ENCODE measurements at regions not wholly inside any gene's neighbourhood (a gene's known extent, or its start where the extent isn't known, plus 50 kb on each side); places are given as distances from the start of the nearest gene placed in this dataset.
"Not testable (repeated sequence)": the region's sequence is repeated elsewhere in the genome, so short reads cannot be mapped to it uniquely, and the experiment has no call there.

- Mint-ChIP-seq H3K4me1 (no peaks in the 10 kb centered on the region), H3K4me3 (no peak overlapping the region), H3K9me3 (no peaks in the 10 kb centered on the region), H3K27me3 (no peaks in the 10 kb centered on the region), H3K27ac (no peak overlapping the region), H3K36me3 (no peaks in the 10 kb centered on the region)
- no peak for DNase-seq
Measured at GRCh38 chr14:48319823-48320222, 644.4 kb upstream of the MDGA2 start.

GRCh38 chr14:48304729-48305128 lies 629.3 kb upstream of the MDGA2 start:
- Mint-ChIP-seq H3K4me3 (no peak overlapping the region), H3K27me3 (no peaks in the 10 kb centered on the region), H3K27ac (no peak overlapping the region), H3K4me1 (no peaks in the 10 kb centered on the region), H3K36me3 (no peaks in the 10 kb centered on the region), H3K9me3 (peaks cover 2% of the 10 kb centered on the region)
- DNase-seq: no peak

GRCh38 chr14:48289701-48290100 lies 614.3 kb upstream of the MDGA2 start:
- H3K27me3 Mint-ChIP-seq: no peaks in the 10 kb centered on the region
- no peak overlapping the region for H3K27ac Mint-ChIP-seq
- no peaks in the 10 kb centered on the region for H3K36me3 Mint-ChIP-seq
- DNase-seq: no peak
- H3K4me3 Mint-ChIP-seq: no peak overlapping the region
- H3K9me3 Mint-ChIP-seq: no peaks in the 10 kb centered on the region
- H3K4me1 Mint-ChIP-seq: no peaks in the 10 kb centered on the region

GRCh38 chr14:48285217-48285616 lies 609.8 kb upstream of the MDGA2 start:
- H3K36me3 Mint-ChIP-seq, H3K4me3 Mint-ChIP-seq, H3K4me1 Mint-ChIP-seq, H3K9me3 Mint-ChIP-seq, H3K27me3 Mint-ChIP-seq, H3K27ac Mint-ChIP-seq, DNase-seq: not testable (repeated sequence)

GRCh38 chr14:48275301-48275700 lies 599.9 kb upstream of the MDGA2 start:
- no peak for DNase-seq
- Mint-ChIP-seq H3K27me3 (no peaks in the 10 kb centered on the region), H3K4me3 (no peak overlapping the region), H3K36me3 (no peaks in the 10 kb centered on the region), H3K9me3 (peaks cover 9% of the 10 kb centered on the region), H3K27ac (no peak overlapping the region), H3K4me1 (no peaks in the 10 kb centered on the region)

GRCh38 chr14:48274826-48275225 lies 599.4 kb upstream of the MDGA2 start:
- Mint-ChIP-seq H3K9me3 (peaks cover 7% of the 10 kb centered on the region), H3K27me3 (no peaks in the 10 kb centered on the region), H3K27ac (no peak overlapping the region), H3K4me1 (no peaks in the 10 kb centered on the region), H3K36me3 (no peaks in the 10 kb centered on the region), H3K4me3 (no peak overlapping the region)
- no peak for DNase-seq

- DNase-seq, H3K36me3 Mint-ChIP-seq, H3K4me1 Mint-ChIP-seq, H3K27ac Mint-ChIP-seq, H3K27me3 Mint-ChIP-seq, H3K9me3 Mint-ChIP-seq, H3K4me3 Mint-ChIP-seq: not testable (repeated sequence)
Measured at GRCh38 chr14:48267926-48268325, 592.5 kb upstream of the MDGA2 start.

GRCh38 chr14:48266201-48266600 lies 590.8 kb upstream of the MDGA2 start:
- not testable (repeated sequence) for DNase-seq, H3K27me3 Mint-ChIP-seq, H3K4me1 Mint-ChIP-seq, H3K36me3 Mint-ChIP-seq, H3K9me3 Mint-ChIP-seq, H3K27ac Mint-ChIP-seq, H3K4me3 Mint-ChIP-seq

- H3K27me3 Mint-ChIP-seq: no peaks in the 10 kb centered on the region
- no peak overlapping the region for H3K27ac Mint-ChIP-seq
- H3K4me1 Mint-ChIP-seq: no peaks in the 10 kb centered on the region
- DNase-seq: no peak
- no peaks in the 10 kb centered on the region for H3K9me3 Mint-ChIP-seq
- H3K36me3 Mint-ChIP-seq: no peaks in the 10 kb centered on the region
- H3K4me3 Mint-ChIP-seq: no peak overlapping the region
Measured at GRCh38 chr14:48261436-48261835, 586.0 kb upstream of the MDGA2 start.

- not testable (repeated sequence) for H3K9me3 Mint-ChIP-seq, H3K27ac Mint-ChIP-seq, H3K36me3 Mint-ChIP-seq, DNase-seq, H3K27me3 Mint-ChIP-seq, H3K4me3 Mint-ChIP-seq, H3K4me1 Mint-ChIP-seq
Measured at GRCh38 chr14:48260394-48261295, 585.2 kb upstream of the MDGA2 start.

- H3K9me3 Mint-ChIP-seq, H3K4me3 Mint-ChIP-seq, H3K36me3 Mint-ChIP-seq, H3K4me1 Mint-ChIP-seq, H3K27ac Mint-ChIP-seq, DNase-seq, H3K27me3 Mint-ChIP-seq: not testable (repeated sequence)
Measured at GRCh38 chr14:48259876-48260275, 584.5 kb upstream of the MDGA2 start.

GRCh38 chr14:48259232-48259631 lies 583.8 kb upstream of the MDGA2 start:
- not testable (repeated sequence) for H3K27ac Mint-ChIP-seq, H3K27me3 Mint-ChIP-seq, DNase-seq, H3K4me3 Mint-ChIP-seq, H3K4me1 Mint-ChIP-seq, H3K36me3 Mint-ChIP-seq, H3K9me3 Mint-ChIP-seq

- DNase-seq, H3K27me3 Mint-ChIP-seq, H3K27ac Mint-ChIP-seq, H3K9me3 Mint-ChIP-seq, H3K36me3 Mint-ChIP-seq, H3K4me3 Mint-ChIP-seq, H3K4me1 Mint-ChIP-seq: not testable (repeated sequence)
Measured at GRCh38 chr14:48258703-48259102, 583.3 kb upstream of the MDGA2 start.

- Mint-ChIP-seq H3K27ac (no peak overlapping the region), H3K4me3 (no peak overlapping the region), H3K27me3 (no peaks in the 10 kb centered on the region), H3K9me3 (no peaks in the 10 kb centered on the region), H3K36me3 (no peaks in the 10 kb centered on the region), H3K4me1 (no peaks in the 10 kb centered on the region)
- no peak for DNase-seq
Measured at GRCh38 chr14:48253020-48253419, 577.6 kb upstream of the MDGA2 start.

GRCh38 chr14:48251290-48251689 lies 575.9 kb upstream of the MDGA2 start:
- no peak for DNase-seq
- H3K36me3 Mint-ChIP-seq: no peaks in the 10 kb centered on the region
- H3K27ac Mint-ChIP-seq: no peak overlapping the region
- no peaks in the 10 kb centered on the region for H3K4me1 Mint-ChIP-seq
- no peaks in the 10 kb centered on the region for H3K27me3 Mint-ChIP-seq
- no peaks in the 10 kb centered on the region for H3K9me3 Mint-ChIP-seq
- H3K4me3 Mint-ChIP-seq: no peak overlapping the region

GRCh38 chr14:48250575-48250974 lies 575.2 kb upstream of the MDGA2 start:
- no peaks in the 10 kb centered on the region for H3K4me1 Mint-ChIP-seq
- no peaks in the 10 kb centered on the region for H3K9me3 Mint-ChIP-seq
- H3K27ac Mint-ChIP-seq: no peak overlapping the region
- no peak for DNase-seq
- no peaks in the 10 kb centered on the region for H3K36me3 Mint-ChIP-seq
- no peaks in the 10 kb centered on the region for H3K27me3 Mint-ChIP-seq
- H3K4me3 Mint-ChIP-seq: no peak overlapping the region

Measured in activated naive CD8-positive, alpha-beta T cell treated with anti-CD3 and anti-CD28 coated beads for 36 hours (primary cell).